ENCODE measurements at regions not wholly inside any gene's neighbourhood (a gene's known extent, or its start where the extent isn't known, plus 50 kb on each side); places are given as distances from the start of the nearest gene placed in this dataset.

DNA sequence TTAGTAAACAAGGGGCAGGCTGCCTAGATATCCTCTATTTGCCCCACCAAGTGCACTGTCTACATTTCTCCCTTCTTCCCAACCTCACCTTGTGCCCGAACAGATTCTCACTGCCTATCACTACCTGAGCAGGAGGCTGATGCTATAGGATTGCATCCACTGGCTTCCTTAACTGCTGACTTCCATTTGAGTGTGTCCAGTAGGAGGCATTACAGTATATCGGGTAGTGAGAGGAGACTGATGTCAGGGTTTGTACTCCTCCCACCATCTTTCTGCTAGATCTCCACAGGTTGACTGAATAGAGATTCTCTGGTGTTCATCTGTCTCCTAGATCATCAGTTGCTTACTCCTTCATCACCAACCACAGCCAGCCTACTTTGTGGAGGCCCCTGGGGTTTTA lies 796.3 kb downstream of the LRRIQ3 start:
- Histone ChIP-seq H3K36me3 (ENCODE audit: low read length) (no peaks in the 10 kb centered on the region), H3K27me3 (ENCODE audit: low read length) (no peaks in the 10 kb centered on the region), H3K27ac (ENCODE audit: low read depth, low read length) (no peak overlapping the region), H3K4me2 (ENCODE audit: low read depth, low read length, poor library complexity, severe bottlenecking) (no peak overlapping the region), H3F3A (ENCODE audit: insufficient read depth) (no peaks in the 10 kb centered on the region), H4K20me1 (ENCODE audit: low read depth, low read length) (no peaks in the 10 kb centered on the region), H2AFZ (ENCODE audit: low read depth, low read length, severe bottlenecking) (no peak overlapping the region), H3K9me2 (replicated peaks; ENCODE audit: insufficient read depth, low read length) (no peaks in the 10 kb centered on the region), H3K9me3 (ENCODE audit: insufficient read depth, low read length) (no peaks in the 10 kb centered on the region), H3K4me3 (ENCODE audit: insufficient read depth, low read length, poor library complexity, severe bottlenecking) (no peak overlapping the region), H3K79me2 (ENCODE audit: insufficient read depth, low read length) (no peaks in the 10 kb centered on the region), H3K9ac (ENCODE audit: low read length) (no peak overlapping the region)
- TF ChIP-seq CTCF (IDR thresholded peaks at IDR 0.05; ENCODE audit: insufficient read depth, low read length, poor library complexity, severe bottlenecking) (no peak), EZH2phosphoT487 (conservative IDR thresholded peaks at IDR 0.05; ENCODE audit: low read length) (no peak)

- H3K4me3 ChIP-seq (ENCODE audit: insufficient read depth, low read length, poor library complexity, severe bottlenecking), result no peak overlapping the region
- H4K20me1 ChIP-seq (ENCODE audit: low read depth, low read length), result no peaks in the 10 kb centered on the region
- H3K9me3 ChIP-seq (ENCODE audit: insufficient read depth, low read length), result no peaks in the 10 kb centered on the region
- no peaks in the 10 kb centered on the region for H3K9me2 ChIP-seq (replicated peaks; ENCODE audit: insufficient read depth, low read length)
- no peaks in the 10 kb centered on the region for H3F3A ChIP-seq (ENCODE audit: insufficient read depth)
- H3K9ac ChIP-seq (ENCODE audit: low read length), result no peak overlapping the region
- no peaks in the 10 kb centered on the region for H3K79me2 ChIP-seq (ENCODE audit: insufficient read depth, low read length)
- H3K4me2 ChIP-seq (ENCODE audit: low read depth, low read length, poor library complexity, severe bottlenecking), result no peak overlapping the region
- H3K27me3 ChIP-seq (ENCODE audit: low read length), result no peaks in the 10 kb centered on the region
- no peak overlapping the region for H2AFZ ChIP-seq (ENCODE audit: low read depth, low read length, severe bottlenecking)
- TF ChIP-seq EZH2phosphoT487 (conservative IDR thresholded peaks at IDR 0.05; ENCODE audit: low read length), result no peak
- no peak for TF ChIP-seq CTCF (IDR thresholded peaks at IDR 0.05; ENCODE audit: insufficient read depth, low read length, poor library complexity, severe bottlenecking)
- no peaks in the 10 kb centered on the region for H3K36me3 ChIP-seq (ENCODE audit: low read length)
- H3K27ac ChIP-seq (ENCODE audit: low read depth, low read length), result no peak overlapping the region
Measured at GRCh38 chr1:73382966-73383365, 815.0 kb downstream of the LRRIQ3 start.

DNA sequence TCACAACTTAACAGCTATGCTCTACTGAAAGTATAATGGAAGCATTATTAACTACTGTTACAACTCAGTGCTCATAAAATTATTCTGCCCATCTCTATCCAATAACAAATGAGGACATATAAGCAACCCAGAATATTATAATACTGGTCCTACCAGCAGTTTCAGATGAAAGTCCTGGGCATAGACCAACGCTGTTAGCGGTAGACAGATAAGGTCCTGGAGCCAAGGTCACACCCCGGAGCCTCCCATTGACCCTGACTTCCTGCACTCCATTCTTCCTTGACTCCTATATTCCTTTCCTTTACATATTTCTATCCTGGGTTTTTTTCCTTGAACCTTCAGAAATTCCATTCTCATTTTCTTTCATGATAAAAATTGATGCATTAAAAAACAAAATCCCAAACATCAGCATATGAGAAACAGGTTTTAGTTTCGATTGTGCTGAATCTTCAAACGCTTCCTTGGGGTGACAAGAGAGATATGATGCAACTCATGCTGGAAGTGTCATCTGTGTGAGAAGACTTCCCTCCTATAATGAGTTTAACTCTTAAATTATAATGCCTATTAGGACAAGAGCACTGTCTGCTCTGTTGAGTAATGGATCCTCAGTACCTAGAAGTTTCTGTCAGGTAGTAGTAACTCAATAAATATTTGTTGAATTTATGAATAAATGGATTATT lies 831.1 kb downstream of the LRRIQ3 start:
- Histone ChIP-seq H4K20me1 (ENCODE audit: low read depth, low read length) (no peaks in the 10 kb centered on the region), H3K9me2 (replicated peaks; ENCODE audit: insufficient read depth, low read length) (no peaks in the 10 kb centered on the region; the same call in 1 of the 2 replicates), H3K9me3 (ENCODE audit: insufficient read depth, low read length) (no peaks in the 10 kb centered on the region), H3K36me3 (ENCODE audit: low read length) (no peaks in the 10 kb centered on the region), H3K27me3 (ENCODE audit: low read length) (no peaks in the 10 kb centered on the region), H3K4me3 (ENCODE audit: insufficient read depth, low read length, poor library complexity, severe bottlenecking) (no peak overlapping the region), H3K9ac (ENCODE audit: low read length) (no peak overlapping the region), H3K27ac (ENCODE audit: low read depth, low read length) (no peak overlapping the region), H2AFZ (ENCODE audit: low read depth, low read length, severe bottlenecking) (no peak overlapping the region), H3K79me2 (ENCODE audit: insufficient read depth, low read length) (no peaks in the 10 kb centered on the region), H3K4me2 (ENCODE audit: low read depth, low read length, poor library complexity, severe bottlenecking) (no peak overlapping the region), H3F3A (ENCODE audit: insufficient read depth) (no peaks in the 10 kb centered on the region)
- TF ChIP-seq CTCF (IDR thresholded peaks at IDR 0.05; ENCODE audit: insufficient read depth, low read length, poor library complexity, severe bottlenecking) (no peak), EZH2phosphoT487 (conservative IDR thresholded peaks at IDR 0.05; ENCODE audit: low read length) (no peak)
